Spinal cord (tissue), 9 donors: ENCODE measurements at regions not wholly inside any gene's neighbourhood (a gene's known extent, or its start where the extent isn't known, plus 50 kb on each side); places are given as distances from the start of the nearest gene placed in this dataset.

Experiments used
- DNase-seq, 6 donors: peaks; one replicate each; pipeline versions ENCODE4 v3.0.0 to v3.0.0-alpha.2; 2013 to 2015; ENCODE audit warnings: low spot score in 6 of 6, low read depth in 4 of 6
- H3K27ac ChIP-seq: one replicate; pipeline ENCODE4 v1.5.1; 2013; ENCODE audit warnings: low read depth, low read length, control low read depth
- H3K27me3 ChIP-seq: one replicate; pipeline ENCODE4 v1.6.1; 2013; ENCODE audit warnings: low read length; ENCODE audit not compliant: control insufficient read depth, insufficient read depth
- H3K36me3 ChIP-seq: one replicate; pipeline ENCODE4 v1.6.1; 2013; ENCODE audit warnings: low read length; ENCODE audit not compliant: control insufficient read depth, insufficient read depth
- H3K4me1 ChIP-seq: one replicate; pipeline ENCODE4 v1.6.1; 2013; ENCODE audit warnings: low read length; ENCODE audit not compliant: control insufficient read depth, insufficient read depth
- H3K4me3 ChIP-seq: one replicate; pipeline ENCODE4 v1.5.1; 2013; ENCODE audit warnings: low read depth, low read length, control low read depth
- H3K9me3 ChIP-seq: one replicate; pipeline ENCODE4 v1.6.1; 2013; ENCODE audit warnings: low read length; ENCODE audit not compliant: control insufficient read depth, insufficient read depth
- WGBS: methylation state at CpG from one replicate; pipeline ENCODE4 v1.1.5; 2013; ENCODE audit warnings: missing lambda C conversion rate; ENCODE audit not compliant: insufficient coverage; 5-methylcytosine and 5-hydroxymethylcytosine counted together
- donor health status: healthy.

DNA sequence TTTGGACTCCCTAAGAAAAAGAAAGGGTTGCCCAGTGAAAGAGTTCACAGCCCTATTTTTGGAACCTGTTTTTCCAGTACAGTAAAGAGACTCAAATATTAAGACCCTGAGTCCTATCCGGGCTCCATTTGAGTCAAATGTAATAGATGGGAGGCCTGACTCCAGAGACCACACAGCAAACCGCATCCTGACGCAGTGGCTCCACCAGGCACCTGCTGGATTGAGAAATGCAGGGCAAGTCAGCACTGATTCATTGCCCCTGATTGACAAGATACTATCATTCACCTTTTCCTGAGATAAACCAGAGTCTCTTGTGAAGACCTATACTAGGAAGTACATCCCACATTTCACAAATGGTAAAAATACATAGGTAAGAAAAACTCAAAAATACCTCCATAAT lies 715.7 kb upstream of the SOX9 start:
- no peak overlapping the region for H3K27ac ChIP-seq
- WGBS, result 100% methylated on average over 2 of the region's 3 CpGs

DNA sequence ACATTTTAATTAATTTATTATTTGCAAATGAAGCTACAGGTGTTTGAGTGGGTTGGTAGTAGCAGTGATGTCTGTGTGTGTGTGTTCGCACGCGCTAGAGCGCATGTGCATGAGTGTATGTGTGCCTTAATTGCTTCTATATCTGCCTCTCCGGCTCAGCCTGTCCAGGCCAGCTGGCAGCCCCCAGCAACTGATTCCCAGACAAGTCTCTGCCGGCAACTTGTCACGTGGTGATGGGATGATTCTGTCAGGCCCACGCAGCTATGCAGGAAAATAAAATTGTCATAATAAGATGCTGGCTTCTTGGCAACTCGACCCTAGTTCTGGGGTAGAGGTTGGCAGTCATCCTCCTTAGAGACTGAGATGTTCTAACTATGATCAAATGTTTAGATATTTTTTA lies 712.8 kb upstream of the SOX9 start:
- no peak overlapping the region for H3K4me3 ChIP-seq
- no peak overlapping the region for H3K27ac ChIP-seq
- H3K4me1 ChIP-seq, result no peaks in the 10 kb centered on the region
- WGBS, result 84% methylated on average over 8 of the region's 9 CpGs
- H3K27me3 ChIP-seq, result no peaks in the 10 kb centered on the region
- no peaks in the 10 kb centered on the region for H3K36me3 ChIP-seq
- H3K9me3 ChIP-seq, result no peaks in the 10 kb centered on the region
- peak in 1 of 6 donors; percentile 30 for DNase-seq

More for the DNA sequence above, 715.7 kb upstream of the SOX9 start:
- no peaks in the 10 kb centered on the region for H3K9me3 ChIP-seq
- no peak overlapping the region for H3K4me3 ChIP-seq
- DNase-seq, result no peak
- no peaks in the 10 kb centered on the region for H3K4me1 ChIP-seq
- H3K27me3 ChIP-seq, result no peaks in the 10 kb centered on the region
- H3K36me3 ChIP-seq, result no peaks in the 10 kb centered on the region

DNA sequence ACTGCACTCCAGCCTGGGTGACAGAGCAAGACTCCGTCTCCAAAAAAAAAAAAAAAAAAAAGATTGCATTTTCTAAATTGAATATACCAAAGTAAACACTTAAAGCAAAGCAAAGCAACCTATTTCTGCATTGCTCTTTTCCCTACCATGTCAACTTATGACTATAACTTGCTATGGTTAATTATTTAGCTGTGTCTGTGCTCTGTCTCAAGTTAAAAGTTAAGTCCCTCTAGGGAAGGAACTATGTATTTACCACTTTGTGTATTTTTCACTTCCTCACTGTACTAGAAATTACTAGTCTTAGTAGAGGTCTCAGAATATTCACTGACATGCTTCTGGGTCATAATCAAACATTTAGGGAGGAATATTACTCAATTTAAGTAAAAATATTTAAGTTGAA lies 711.7 kb upstream of the SOX9 start:
- no peak overlapping the region for H3K4me3 ChIP-seq
- H3K9me3 ChIP-seq, result no peaks in the 10 kb centered on the region
- H3K27ac ChIP-seq, result no peak overlapping the region
- H3K4me1 ChIP-seq, result no peaks in the 10 kb centered on the region
- no peaks in the 10 kb centered on the region for H3K27me3 ChIP-seq
- no peaks in the 10 kb centered on the region for H3K36me3 ChIP-seq
- no peak for DNase-seq
- WGBS, result no CpG with 5 or more reads among the region's 1 CpG

DNA sequence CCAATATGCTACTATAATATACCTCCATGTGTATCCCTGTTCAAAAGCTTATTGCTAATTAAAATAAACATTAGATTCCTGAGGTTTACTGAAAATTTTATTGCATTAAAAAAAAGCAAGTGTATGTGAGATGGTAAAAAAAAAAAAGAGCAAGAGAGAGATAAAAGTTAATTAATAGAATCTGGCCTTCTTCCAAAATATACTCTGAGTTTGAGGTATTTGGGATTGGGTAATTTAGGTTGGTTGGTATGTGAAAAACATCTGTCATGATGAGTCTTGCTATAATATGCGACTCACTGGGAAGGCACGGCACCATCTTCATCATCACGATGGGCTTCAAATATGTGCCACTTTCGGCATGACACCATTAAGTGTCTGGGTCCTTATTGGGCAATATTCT lies 711.1 kb upstream of the SOX9 start:
- DNase-seq, result peak in 1 of 6 donors; percentile 8

DNA sequence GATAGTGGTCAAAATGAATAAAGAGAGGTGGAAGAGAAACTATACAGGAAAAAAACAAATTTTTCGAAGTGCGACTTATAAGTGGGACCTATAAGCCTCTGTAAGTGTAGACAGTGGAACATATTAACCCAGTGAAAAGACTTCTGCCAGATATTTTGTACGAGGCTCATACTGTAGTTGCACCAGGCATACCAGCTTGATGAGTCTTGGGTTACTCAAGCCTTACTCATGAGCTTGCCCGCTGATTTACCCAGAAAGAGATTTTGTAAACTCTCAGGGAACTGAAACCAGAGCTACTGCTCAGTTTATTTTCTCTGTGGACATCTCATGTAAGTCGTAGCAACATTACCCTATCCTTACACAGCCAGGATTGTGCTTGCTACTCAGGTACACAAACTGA lies 708.0 kb upstream of the SOX9 start:
- Histone ChIP-seq H3K9me3 (no peaks in the 10 kb centered on the region), H3K36me3 (no peaks in the 10 kb centered on the region), H3K4me1 (no peaks in the 10 kb centered on the region), H3K4me3 (no peak overlapping the region), H3K27ac (no peak overlapping the region), H3K27me3 (no peaks in the 10 kb centered on the region)
- WGBS, result 95% methylated on average over 4 of the region's 5 CpGs
- DNase-seq, result no peak

More for the DNA sequence above, 711.1 kb upstream of the SOX9 start:
- no peaks in the 10 kb centered on the region for H3K27me3 ChIP-seq
- WGBS, result 90% methylated on average over 4 of the region's 4 CpGs
- no peaks in the 10 kb centered on the region for H3K36me3 ChIP-seq
- no peak overlapping the region for H3K4me3 ChIP-seq
- H3K4me1 ChIP-seq, result no peaks in the 10 kb centered on the region
- no peaks in the 10 kb centered on the region for H3K9me3 ChIP-seq
- H3K27ac ChIP-seq, result no peak overlapping the region

DNA sequence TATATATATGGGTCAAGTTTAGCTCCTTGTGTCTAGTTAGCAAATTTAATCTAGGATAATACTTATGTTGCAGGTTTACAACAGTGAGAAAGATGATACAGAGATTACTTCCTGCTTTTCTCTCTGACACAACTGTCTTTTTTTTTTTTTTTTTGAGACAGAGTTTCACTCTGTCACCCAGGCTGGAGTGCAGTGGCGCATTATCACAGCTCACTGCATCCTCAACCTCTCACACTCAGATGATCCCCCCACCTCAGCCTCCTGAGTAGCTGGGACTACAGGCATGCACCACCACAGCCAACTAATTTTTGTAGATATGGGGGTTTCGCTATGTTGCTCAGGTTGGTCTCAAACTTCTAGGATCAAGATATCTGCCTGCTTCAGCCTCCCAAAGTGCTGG lies 706.9 kb upstream of the SOX9 start:
- no peaks in the 10 kb centered on the region for H3K27me3 ChIP-seq
- no CpG with 5 or more reads among the region's 2 CpGs for WGBS
- H3K36me3 ChIP-seq, result no peaks in the 10 kb centered on the region
- H3K4me3 ChIP-seq, result no peak overlapping the region
- DNase-seq, result no peak
- H3K27ac ChIP-seq, result no peak overlapping the region
- no peaks in the 10 kb centered on the region for H3K4me1 ChIP-seq
- peaks cover 3% of the 10 kb centered on the region for H3K9me3 ChIP-seq

DNA sequence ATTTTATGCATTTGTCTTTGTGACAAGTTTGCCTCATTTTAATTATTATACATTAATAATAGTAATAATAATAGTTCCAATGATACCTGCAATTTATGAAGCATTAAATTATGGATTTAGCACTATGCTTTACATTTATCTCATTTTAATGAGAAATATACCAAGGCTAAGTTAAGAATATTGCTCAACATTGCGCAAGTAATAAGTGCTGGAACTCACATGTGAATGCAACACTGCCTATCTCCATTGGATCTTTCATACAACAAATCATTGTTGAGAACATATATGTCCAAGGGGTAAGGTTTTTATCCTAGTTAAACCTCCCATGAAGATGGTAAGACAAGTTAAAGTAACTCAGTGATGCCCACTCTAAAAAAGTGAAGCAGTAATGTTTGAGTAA lies 703.7 kb upstream of the SOX9 start:
- Histone ChIP-seq H3K9me3 (peaks cover 3% of the 10 kb centered on the region), H3K27ac (no peak overlapping the region), H3K4me1 (no peaks in the 10 kb centered on the region), H3K4me3 (no peak overlapping the region), H3K36me3 (no peaks in the 10 kb centered on the region), H3K27me3 (no peaks in the 10 kb centered on the region)
- no peak for DNase-seq
- WGBS, result no CpG with 5 or more reads among the region's 1 CpG

DNA sequence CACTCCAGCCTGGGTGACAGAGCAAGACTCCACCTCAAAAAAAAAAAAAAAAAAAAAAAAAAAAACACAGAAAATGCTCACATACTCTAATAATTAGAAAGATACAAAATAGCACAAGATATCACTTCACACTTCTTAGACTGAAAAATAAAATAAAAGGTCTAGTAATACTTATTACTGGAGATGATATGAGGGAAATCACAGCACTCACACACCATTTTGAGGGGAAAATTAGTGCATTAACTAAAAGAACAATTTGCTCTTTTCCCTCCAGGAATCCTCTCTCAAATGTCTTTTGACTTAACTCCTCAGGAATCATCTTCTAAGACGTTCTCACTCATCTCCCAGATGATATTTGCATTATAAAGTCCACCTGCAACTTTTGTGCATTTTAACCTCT lies 697.9 kb upstream of the SOX9 start:
- Histone ChIP-seq H3K9me3 (peaks cover 5% of the 10 kb centered on the region), H3K4me3 (no peak overlapping the region), H3K27me3 (no peaks in the 10 kb centered on the region), H3K27ac (no peak overlapping the region), H3K36me3 (no peaks in the 10 kb centered on the region), H3K4me1 (no peaks in the 10 kb centered on the region)
- DNase-seq, result no peak
- 86% methylated on average over 1 of the region's 1 CpG for WGBS

DNA sequence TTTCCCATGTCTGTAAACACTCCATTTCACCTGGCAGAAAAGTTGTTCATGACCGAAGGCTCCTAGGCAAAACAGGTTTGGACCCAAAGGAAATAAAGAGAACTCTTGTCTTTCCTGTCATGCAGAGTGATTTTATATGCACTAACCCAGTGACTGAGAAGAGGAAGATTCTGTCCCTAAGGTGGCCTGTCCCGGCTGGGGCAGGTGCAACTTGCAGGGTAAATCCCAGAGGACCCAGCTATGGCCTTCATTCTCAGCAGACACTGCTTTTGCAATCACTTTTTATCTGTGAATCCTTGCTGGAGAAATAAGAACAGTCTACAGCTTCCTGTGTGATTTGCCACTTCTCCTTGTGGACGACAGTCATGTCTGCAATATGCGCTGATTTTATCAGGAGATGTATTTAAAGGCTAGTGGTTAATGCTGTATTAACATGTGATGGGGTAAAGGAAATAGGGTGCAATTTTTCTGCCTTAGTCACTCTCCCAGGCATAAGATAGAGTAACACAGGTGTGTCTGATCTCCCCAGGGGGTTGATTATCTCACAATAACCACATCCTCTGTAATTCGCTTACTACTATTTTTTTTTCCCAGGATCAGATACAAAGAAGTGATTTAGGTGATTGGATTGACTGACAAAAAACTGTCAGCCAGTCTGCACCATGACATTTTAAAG lies 696.8 kb upstream of the SOX9 start:
- no peak overlapping the region for H3K4me3 ChIP-seq
- no peaks in the 10 kb centered on the region for H3K27me3 ChIP-seq
- no peak overlapping the region for H3K27ac ChIP-seq
- no peak for DNase-seq
- H3K36me3 ChIP-seq, result no peaks in the 10 kb centered on the region
- peaks cover 2% of the 10 kb centered on the region for H3K9me3 ChIP-seq
- H3K4me1 ChIP-seq, result no peaks in the 10 kb centered on the region
- 90% methylated on average over 2 of the region's 5 CpGs for WGBS

DNA sequence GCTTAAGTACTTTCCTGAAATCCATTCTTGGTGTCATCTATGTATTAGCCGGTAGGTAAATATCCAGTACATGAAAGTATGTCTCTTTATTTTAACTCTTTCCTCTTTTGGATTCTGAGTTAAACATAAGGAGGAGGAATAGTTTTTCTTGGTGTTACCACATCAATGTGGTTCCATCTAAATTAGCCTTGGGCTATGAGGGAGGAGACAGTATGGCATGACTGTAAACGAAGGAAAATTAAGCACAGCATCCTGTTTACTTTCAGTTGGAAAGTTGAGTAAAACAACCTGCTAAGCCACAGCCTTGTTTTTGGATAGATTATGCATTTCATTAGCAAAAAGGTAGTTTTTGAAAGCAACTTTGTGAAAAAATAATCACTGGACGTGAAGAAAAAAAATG lies 693.0 kb upstream of the SOX9 start:
- Histone ChIP-seq H3K4me3 (no peak overlapping the region), H3K9me3 (peaks cover 2% of the 10 kb centered on the region), H3K36me3 (no peaks in the 10 kb centered on the region), H3K27me3 (no peaks in the 10 kb centered on the region), H3K4me1 (no peaks in the 10 kb centered on the region), H3K27ac (no peak overlapping the region)
- WGBS, result 100% methylated on average over 2 of the region's 3 CpGs
- DNase-seq, result no peak
